Choroid plexus epithelial cell (primary cell): ENCODE measurements at regions not wholly inside any gene's neighbourhood (a gene's known extent, or its start where the extent isn't known, plus 50 kb on each side); places are given as distances from the start of the nearest gene placed in this dataset.
A peak's percentile ranks its signal among the peaks of the same experiment; 100 is the strongest.

ENCODE experiments used
- DNase-seq: peaks from one replicate; pipeline ENCODE4 v3.0.0-alpha.2; 2010; ENCODE audit warnings: low read depth
- H3K4me3 ChIP-seq: 2 replicates; pipeline ENCODE4 v1.5.1; 2011; ENCODE audit warnings: low read depth, mild to moderate bottlenecking, control low read depth, low read length, moderate library complexity
- TF ChIP-seq, protein P1 (sequence below): conservative IDR thresholded peaks from 2 replicates; pipeline ENCODE4 v1.5.1; 2011; ENCODE audit warnings: low read depth, mild to moderate bottlenecking, control low read depth, inconsistent platforms, low read length, moderate library complexity

DNA sequence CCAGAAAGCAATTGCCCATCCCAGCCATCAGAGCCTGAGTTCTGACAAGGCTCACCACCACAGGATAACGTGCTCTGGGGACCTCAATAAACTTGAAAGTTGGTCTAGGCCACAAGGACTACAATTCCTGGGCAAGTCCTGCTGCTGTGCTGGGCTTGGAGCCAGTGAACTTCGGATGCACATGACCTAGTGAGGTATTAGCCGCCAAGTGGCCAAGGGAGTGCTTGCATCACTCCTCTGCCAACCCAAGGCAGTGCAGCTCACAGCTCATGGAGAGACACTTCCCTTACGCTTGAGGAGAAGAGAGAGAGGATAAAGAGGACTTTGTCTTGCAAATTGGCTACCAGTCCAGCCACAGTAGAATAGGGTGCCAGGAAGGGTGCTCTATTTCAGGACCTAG lies 219.6 kb downstream of the MBD2 start:
- no peak overlapping the region for H3K4me3 ChIP-seq
- TF ChIP-seq, protein P1, sequence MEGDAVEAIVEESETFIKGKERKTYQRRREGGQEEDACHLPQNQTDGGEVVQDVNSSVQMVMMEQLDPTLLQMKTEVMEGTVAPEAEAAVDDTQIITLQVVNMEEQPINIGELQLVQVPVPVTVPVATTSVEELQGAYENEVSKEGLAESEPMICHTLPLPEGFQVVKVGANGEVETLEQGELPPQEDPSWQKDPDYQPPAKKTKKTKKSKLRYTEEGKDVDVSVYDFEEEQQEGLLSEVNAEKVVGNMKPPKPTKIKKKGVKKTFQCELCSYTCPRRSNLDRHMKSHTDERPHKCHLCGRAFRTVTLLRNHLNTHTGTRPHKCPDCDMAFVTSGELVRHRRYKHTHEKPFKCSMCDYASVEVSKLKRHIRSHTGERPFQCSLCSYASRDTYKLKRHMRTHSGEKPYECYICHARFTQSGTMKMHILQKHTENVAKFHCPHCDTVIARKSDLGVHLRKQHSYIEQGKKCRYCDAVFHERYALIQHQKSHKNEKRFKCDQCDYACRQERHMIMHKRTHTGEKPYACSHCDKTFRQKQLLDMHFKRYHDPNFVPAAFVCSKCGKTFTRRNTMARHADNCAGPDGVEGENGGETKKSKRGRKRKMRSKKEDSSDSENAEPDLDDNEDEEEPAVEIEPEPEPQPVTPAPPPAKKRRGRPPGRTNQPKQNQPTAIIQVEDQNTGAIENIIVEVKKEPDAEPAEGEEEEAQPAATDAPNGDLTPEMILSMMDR = peak; percentile 15
- DNase-seq = peak; percentile 73

DNA sequence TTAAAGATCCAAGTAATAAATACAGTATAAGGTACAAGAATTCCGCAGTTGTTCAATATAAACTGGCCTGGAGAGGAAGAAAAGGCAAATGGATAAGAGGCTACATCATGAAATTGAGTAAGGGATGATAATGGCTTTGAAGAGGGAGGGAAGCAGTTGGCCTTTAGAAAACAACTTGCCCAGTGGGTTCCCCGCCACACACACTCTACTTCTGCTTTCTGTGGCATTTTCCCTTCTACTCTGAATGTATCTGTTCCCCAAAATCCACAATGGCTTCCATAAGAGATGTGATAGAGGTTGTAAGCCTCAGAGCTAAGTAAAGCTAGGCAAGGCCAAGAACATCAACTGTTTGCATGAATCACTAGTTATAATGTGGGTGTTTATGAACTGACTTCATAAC lies 221.3 kb downstream of the MBD2 start:
- no peak overlapping the region for H3K4me3 ChIP-seq
- TF ChIP-seq, protein P1 = no peak
- no peak for DNase-seq

DNA sequence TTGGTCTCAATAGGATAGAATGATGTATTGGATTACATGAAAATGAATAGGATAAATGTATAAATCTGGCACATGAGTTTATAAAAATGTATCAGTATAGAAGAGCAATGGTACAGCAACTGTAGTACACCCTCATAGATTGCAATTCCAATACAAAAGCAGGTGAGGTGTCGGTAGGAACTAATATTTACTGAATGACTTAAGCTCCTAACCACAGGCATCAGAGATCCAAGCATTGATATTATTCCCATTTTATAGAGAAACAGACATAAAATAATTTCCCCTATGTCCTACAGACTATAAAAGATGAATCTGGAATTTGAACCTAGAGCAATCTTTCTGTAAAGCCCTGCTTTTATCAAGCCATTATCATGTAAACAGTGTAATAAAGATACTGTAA lies 227.4 kb downstream of the MBD2 start:
- TF ChIP-seq, protein P1 = no peak
- H3K4me3 ChIP-seq = no peak overlapping the region
- no peak for DNase-seq

DNA sequence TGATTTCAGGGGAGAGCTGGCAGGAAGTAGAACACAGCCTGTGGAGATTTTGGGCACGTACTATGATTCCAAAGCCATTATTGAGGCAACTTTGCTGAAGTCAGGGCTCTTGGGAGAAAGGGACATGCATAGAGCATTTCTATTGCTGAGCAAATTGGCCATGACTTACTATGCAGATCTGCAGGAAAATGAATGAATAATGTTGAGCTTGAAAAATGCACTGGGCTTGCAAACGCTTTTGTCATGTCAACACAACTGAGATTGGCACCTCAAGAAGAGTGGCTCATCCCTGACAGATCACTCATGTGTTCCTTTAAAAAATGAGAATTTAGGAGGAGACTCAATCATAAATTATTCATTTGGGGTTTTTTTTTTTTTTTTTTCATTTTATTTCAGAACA lies 230.5 kb downstream of the MBD2 start:
- TF ChIP-seq, protein P1 = no peak
- no peak overlapping the region for H3K4me3 ChIP-seq
- DNase-seq = no peak

DNA sequence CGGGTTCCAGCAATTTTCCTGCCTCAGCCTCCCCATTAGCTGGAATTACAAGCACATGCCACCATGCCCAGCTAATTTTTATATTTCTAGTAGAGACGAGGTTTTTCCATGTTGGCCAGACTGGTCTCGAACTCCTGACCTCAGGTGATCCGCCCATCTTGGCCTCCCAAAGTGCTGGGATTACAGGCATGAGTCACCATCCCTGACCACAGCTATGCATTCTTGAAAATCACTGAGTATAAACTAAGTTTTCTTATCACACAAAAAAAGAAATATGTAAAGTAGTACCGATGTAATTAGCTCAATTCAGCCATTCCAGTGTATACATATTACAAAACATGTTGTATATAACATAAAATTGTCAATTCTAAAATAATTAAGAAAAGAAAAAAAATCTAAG lies 232.7 kb downstream of the MBD2 start:
- DNase-seq = peak; percentile 73
- TF ChIP-seq, protein P1 = no peak
- H3K4me3 ChIP-seq = no peak overlapping the region

DNA sequence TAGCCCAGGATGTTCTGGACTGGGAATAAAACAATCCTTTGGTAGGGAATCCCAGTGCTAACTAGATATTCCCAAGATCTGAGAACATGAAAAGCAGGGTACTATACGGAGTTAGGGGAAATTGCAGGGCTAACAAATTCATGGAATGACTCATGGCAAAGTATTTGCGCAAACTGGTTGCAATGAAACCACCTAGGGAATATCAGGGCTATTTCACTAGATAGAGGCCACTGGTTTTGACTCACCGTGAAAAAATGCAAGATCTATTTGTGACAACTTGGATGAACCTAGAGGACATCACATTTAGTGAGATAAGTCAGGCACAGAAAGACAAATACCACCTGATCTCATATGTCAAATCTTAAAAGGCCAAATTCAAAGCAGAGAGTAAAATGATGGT lies 233.3 kb downstream of the MBD2 start:
- no peak overlapping the region for H3K4me3 ChIP-seq
- TF ChIP-seq, protein P1 = no peak
- peak; percentile 88 for DNase-seq

DNA sequence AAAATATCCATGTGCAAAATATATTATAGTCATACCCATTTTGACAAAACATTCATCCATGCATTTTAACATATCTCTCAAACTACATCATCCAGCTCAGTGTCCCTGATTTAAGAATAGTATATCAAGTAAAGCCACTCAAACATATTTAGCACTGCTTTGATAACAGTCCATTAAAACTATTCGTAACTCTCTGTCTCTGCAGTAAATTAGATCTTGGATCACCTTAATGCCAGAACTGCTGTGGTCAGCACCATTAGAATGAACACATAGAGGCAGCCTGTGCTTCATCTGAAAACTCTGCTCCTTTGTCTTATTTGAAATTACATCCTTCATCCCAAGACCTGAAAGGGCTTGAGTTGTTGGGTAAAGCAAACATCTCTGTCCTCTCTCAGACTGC lies 234.0 kb downstream of the MBD2 start:
- DNase-seq = no peak
- TF ChIP-seq, protein P1 = no peak
- H3K4me3 ChIP-seq = no peak overlapping the region
